IMR-90 (cell line): ENCODE measurements at regions not wholly inside any gene's neighbourhood (a gene's known extent, or its start where the extent isn't known, plus 50 kb on each side); places are given as distances from the start of the nearest gene placed in this dataset.

Source experiments
- ATAC-seq: fragments of 200-7000 bp; cut with Tn5 transposase; 2 replicates; pipeline ENCODE4 v1.9.1; 2020; ENCODE audit warnings: low read depth, mild to moderate bottlenecking, moderate library complexity
- BruUV-seq: library from RNA; stranded (reverse); fragments of 400-500 nt; replicated peaks from 2 replicates; lab custom pipeline; 2021; lab: Mats Ljungman, UMichigan
- CTCF ChIA-PET: fragments of 300-600 bp; formaldehyde crosslinking; extraction: SDS; loops from one replicate; lab custom pipeline; 2021; ENCODE audit warnings: antibody characterized with exemption; lab: Yijun Ruan, JAX
- POLR2A ChIA-PET: fragments of 300-600 bp; sonication (Branson Sonifier 250); formaldehyde crosslinking; loops from one replicate; lab custom pipeline; 2022; ENCODE audit warnings: antibody characterized with exemption; ENCODE audit not compliant: unreplicated experiment; lab: Charles Lee
- DNase-seq: peaks from one replicate; pipeline ENCODE4 v3.0.0; 2013
- H2AFZ ChIP-seq: replicated peaks from 2 replicates; pipeline ENCODE3; 2013; ENCODE audit warnings: low read length, mild to moderate bottlenecking; ENCODE audit not compliant: poor library complexity
- H2AK5ac ChIP-seq: 2 replicates; pipeline ENCODE4 v1.6.1; 2013; ENCODE audit warnings: low read depth, low read length, inconsistent platforms
- H2AK9ac ChIP-seq: replicated peaks from 2 replicates; pipeline ENCODE3; 2013; ENCODE audit warnings: mild to moderate bottlenecking, low read depth, low read length, moderate library complexity; ENCODE audit not compliant: poor library complexity
- H2BK120ac ChIP-seq: 2 replicates; pipeline ENCODE4 v1.6.1; 2013; ENCODE audit warnings: low read depth, low read length, inconsistent platforms
- H2BK15ac ChIP-seq: 3 replicates; pipeline ENCODE4 v1.6.1; 2013; ENCODE audit warnings: low read depth, low read length, inconsistent platforms
- H2BK20ac ChIP-seq: 2 replicates; pipeline ENCODE4 v1.6.1; 2013; ENCODE audit warnings: low read depth, mild to moderate bottlenecking, inconsistent platforms, low read length, moderate library complexity
- H2BK5ac ChIP-seq: 2 replicates; pipeline ENCODE4 v1.6.1; 2013; ENCODE audit warnings: mild to moderate bottlenecking, low read depth, low read length, inconsistent platforms; ENCODE audit not compliant: poor library complexity, severe bottlenecking
- H3K14ac ChIP-seq: replicated peaks from 2 replicates; pipeline ENCODE4 v1.6.1; 2013; ENCODE audit warnings: low read depth, low read length, inconsistent platforms
- H3K18ac ChIP-seq: 2 replicates; pipeline ENCODE4 v1.6.1; 2013; ENCODE audit warnings: low read depth, low read length, control low read depth
- H3K23ac ChIP-seq: 2 replicates; pipeline ENCODE4 v1.6.1; 2013; ENCODE audit warnings: low read depth, low read length, inconsistent platforms
- H3K27ac ChIP-seq: 2 replicates; pipeline ENCODE4 v1.5.1; 2013; ENCODE audit warnings: mild to moderate bottlenecking, control low read depth, low read length; ENCODE audit not compliant: insufficient read depth
- H3K27me3 ChIP-seq: 2 replicates; pipeline ENCODE4 v1.6.1; 2013; ENCODE audit warnings: low read length; ENCODE audit not compliant: control insufficient read depth, insufficient read depth
- H3K36me3 ChIP-seq: 2 replicates; pipeline ENCODE4 v1.6.1; 2013; ENCODE audit warnings: low read length, mixed read lengths; ENCODE audit not compliant: control insufficient read depth, insufficient read depth
- H3K4ac ChIP-seq: 2 replicates; pipeline ENCODE4 v1.6.1; 2013; ENCODE audit warnings: low read depth, low read length, inconsistent platforms
- H3K4me1 ChIP-seq: 2 replicates; pipeline ENCODE4 v1.6.1; 2013; ENCODE audit warnings: low read length, mixed read lengths; ENCODE audit not compliant: control insufficient read depth, insufficient read depth
- H3K4me2 ChIP-seq: 2 replicates; pipeline ENCODE4 v1.6.1; 2013; ENCODE audit warnings: low read depth, mild to moderate bottlenecking, control low read depth, low read length, moderate library complexity
- H3K4me3 ChIP-seq: 2 replicates; pipeline ENCODE4 v1.5.1; 2013; ENCODE audit warnings: low read depth, mild to moderate bottlenecking, control low read depth, low read length, moderate library complexity; ENCODE audit not compliant: insufficient read depth
- H3K56ac ChIP-seq: 2 replicates; pipeline ENCODE4 v1.6.1; 2013; ENCODE audit warnings: low read length, inconsistent platforms; ENCODE audit not compliant: insufficient read depth; ENCODE audit errors: extremely low read depth
- H3K79me1 ChIP-seq, 2 experiments: 2 replicates each; pipeline ENCODE4 v1.6.1; 2013; ENCODE audit warnings: low read length in 2 of 2, inconsistent platforms in 1 of 2, low read depth in 1 of 2
- H3K9ac ChIP-seq: 2 replicates; pipeline ENCODE4 v1.6.1; 2013; ENCODE audit warnings: low read depth, low read length, control low read depth
- H3K9me1 ChIP-seq: 2 replicates; pipeline ENCODE4 v1.6.1; 2013; ENCODE audit warnings: low read length, inconsistent platforms; ENCODE audit not compliant: insufficient read depth
- H3K9me3 ChIP-seq: 2 replicates; pipeline ENCODE4 v1.6.1; 2013; ENCODE audit warnings: low read length; ENCODE audit not compliant: control insufficient read depth, insufficient read depth
- H4K20me1 ChIP-seq: 2 replicates; pipeline ENCODE4 v1.6.1; 2013; ENCODE audit warnings: low read length, inconsistent platforms; ENCODE audit not compliant: insufficient read depth
- H4K5ac ChIP-seq: 2 replicates; pipeline ENCODE4 v1.6.1; 2013; ENCODE audit warnings: mild to moderate bottlenecking, low read depth, low read length, control low read depth
- H4K8ac ChIP-seq, 2 experiments: 2 replicates each; pipeline ENCODE4 v1.6.1; 2013; ENCODE audit warnings: low read depth in 2 of 2, low read length in 2 of 2, control low read depth in 1 of 2, inconsistent platforms in 1 of 2
- H4K91ac ChIP-seq: 2 replicates; pipeline ENCODE4 v1.6.1; 2013; ENCODE audit warnings: low read depth, low read length, inconsistent platforms; ENCODE audit not compliant: insufficient read depth
- BHLHE40 ChIP-seq: fragments of 150-350 bp; IDR thresholded peaks from 2 replicates; pipeline ENCODE4 v1.6.1; 2016; ENCODE audit warnings: mild to moderate bottlenecking, low read depth, low read length
- CHD1 ChIP-seq: IDR thresholded peaks from 2 replicates; pipeline ENCODE4 v1.6.1; 2012; ENCODE audit warnings: low read depth, low read length, improper control_type of control experiment
- CTCF ChIP-seq: conservative IDR thresholded peaks from 2 replicates; pipeline ENCODE4 v1.5.1; 2012; ENCODE audit warnings: mild to moderate bottlenecking, low read depth, low read length, improper control_type of control experiment
- ELK1 ChIP-seq: fragments of 150-350 bp; IDR thresholded peaks from 2 replicates; pipeline ENCODE4 v1.6.1; 2016; ENCODE audit warnings: low read depth, mild to moderate bottlenecking, low read length, moderate library complexity, borderline replicate concordance
- FOS ChIP-seq: fragments of 150-350 bp; IDR thresholded peaks from 2 replicates; pipeline ENCODE4 v1.6.1; 2016; ENCODE audit warnings: low read depth, low read length
- MAFK ChIP-seq: IDR thresholded peaks from 2 replicates; pipeline ENCODE4 v1.6.1; 2012; ENCODE audit warnings: low read depth, low read length, improper control_type of control experiment
- MAZ ChIP-seq: IDR thresholded peaks from 2 replicates; pipeline ENCODE4 v1.6.1; 2012; ENCODE audit warnings: low read depth, mild to moderate bottlenecking, low read length, improper control_type of control experiment, moderate library complexity, borderline replicate concordance
- NFE2L2 ChIP-seq: fragments of 150-350 bp; IDR thresholded peaks from 2 replicates; pipeline ENCODE4 v1.6.1; 2016; ENCODE audit warnings: low read depth, mild to moderate bottlenecking, low read length
- POLR2A ChIP-seq: IDR thresholded peaks from 2 replicates; pipeline ENCODE4 v1.6.1; 2012; ENCODE audit warnings: mild to moderate bottlenecking, low read depth, low read length
- RAD21 ChIP-seq: IDR thresholded peaks from 2 replicates; pipeline ENCODE4 v1.6.1; 2012; ENCODE audit warnings: low read length, improper control_type of control experiment
- RCOR1 ChIP-seq: IDR thresholded peaks from 2 replicates; pipeline ENCODE4 v1.6.1; 2012; ENCODE audit warnings: mild to moderate bottlenecking, low read length, improper control_type of control experiment; ENCODE audit not compliant: insufficient replicate concordance
- RFX5 ChIP-seq: IDR thresholded peaks from 2 replicates; pipeline ENCODE4 v1.8.0; 2012; ENCODE audit warnings: low read depth, mild to moderate bottlenecking, low read length, moderate library complexity
- SMC3 ChIP-seq: fragments of 150-350 bp; IDR thresholded peaks from 2 replicates; pipeline ENCODE4 v1.6.1; 2016; ENCODE audit warnings: low read depth, mild to moderate bottlenecking, antibody characterized with exemption, low read length, moderate library complexity
- USF2 ChIP-seq: fragments of 150-350 bp; IDR thresholded peaks from 2 replicates; pipeline ENCODE4 v1.6.1; 2017; ENCODE audit warnings: mild to moderate bottlenecking, antibody characterized with exemption, low read length, low read depth
- WGBS, 2 experiments: methylation state at CpG; one replicate each; pipeline versions ENCODE4 v1.1.5 to v1.1.7; 2013; ENCODE audit warnings: missing lambda C conversion rate in 2 of 2; ENCODE audit not compliant: insufficient read length in 1 of 2; ENCODE audit errors: extremely low coverage in 2 of 2; 5-methylcytosine and 5-hydroxymethylcytosine counted together
- dilution Hi-C: fragments of 300-500 bp; cut with HindIII; formaldehyde crosslinking; loops from one replicate; pipeline ENCODE4 v1.14.3; 2018; ENCODE audit warnings: low sequenced_read_pairs; ENCODE audit not compliant: unreplicated experiment
- in situ Hi-C: fragments of 300-500 bp; cut with MboI; formaldehyde crosslinking; loops from 3 replicates; pipeline ENCODE4 v1.14.3; 2019; ENCODE audit warnings: low sequenced_read_pairs, inconsistent platforms, mixed read lengths
- intact Hi-C: fragments of 100-400 bp; cut with micrococcal nuclease; formaldehyde crosslinking; loops from 2 replicates; pipeline ENCODE4 v1.10.0; 2022

- no peak overlapping the region for H3K14ac ChIP-seq
- no peak overlapping the region; the same call in 1 of the 2 replicates for H3K18ac ChIP-seq
- no peak overlapping the region for H3K23ac ChIP-seq
- H3K9me1 ChIP-seq, result peaks cover 9% of the 10 kb centered on the region; the same call in 1 of the 2 replicates
- H2BK20ac ChIP-seq, result no peak overlapping the region
- H3K27ac ChIP-seq, result no peak overlapping the region
- H3K4me2 ChIP-seq, result no peak overlapping the region
- no TSS peak for BruUV-seq
- no peaks in the 10 kb centered on the region for H3K27me3 ChIP-seq
- no peak overlapping the region for H3K9ac ChIP-seq
- no peaks in the 10 kb centered on the region for H3K9me3 ChIP-seq
- H2AK5ac ChIP-seq, result peak overlapping the region; percentile 13
- no peak overlapping the region; the same call in 1 of the 2 replicates for H4K5ac ChIP-seq
- no peaks in the 10 kb centered on the region for H3K79me1 ChIP-seq
- H2BK15ac ChIP-seq, result no peak overlapping the region
- H4K8ac ChIP-seq, result no peak overlapping the region; a peak in 1 of 4 replicates
- in situ Hi-C loops, result no loop called here
- no peak overlapping the region for H3K4me3 ChIP-seq
- no peaks in the 10 kb centered on the region for H3K36me3 ChIP-seq
- H3K56ac ChIP-seq, result no peak overlapping the region
- 72% methylated on average over 3 of the region's 10 CpGs; no CpG with 5 or more reads in 1 of the 2 experiments for WGBS, 2 experiments
- peaks cover 15% of the 10 kb centered on the region for H3K4me1 ChIP-seq
- no peaks in the 10 kb centered on the region for H4K20me1 ChIP-seq
- no peak overlapping the region; the same call in 1 of the 2 replicates for H4K91ac ChIP-seq
- intact Hi-C loops, result no loop called here
- no peak overlapping the region for H2AFZ ChIP-seq
- ChIA-PET POLR2A (no interaction called here), CTCF (interaction anchor here (1.0 kb wide), 1 partner anchor 110 kb away, joined by 3 read pairs; no protein-coding TSS in a partner anchor)
- dilution Hi-C loops, result no loop called here
- peak overlapping the region; percentile 45; the same call in 1 of the 2 replicates for H3K4ac ChIP-seq
- H2BK120ac ChIP-seq, result peak overlapping the region; percentile 36; the same call in 1 of the 2 replicates
- no peak overlapping the region for H2AK9ac ChIP-seq
- DNase-seq (peak; percentile 17), ATAC-seq (no peak)
- no peak overlapping the region for H2BK5ac ChIP-seq
- TF ChIP-seq RAD21 (no peak), BHLHE40 (no peak), CHD1 (no peak), SMC3 (no peak), RFX5 (no peak), USF2 (no peak), ELK1 (no peak), NFE2L2 (no peak), RCOR1 (no peak), MAZ (no peak), MAFK (no peak), FOS (no peak), CTCF (no peak), POLR2A (no peak)
These were observed 116.5 kb upstream of the ALDH1A3 start for GRCh38 chr15:100762913-100763834.
